ACC112 (cell line): ENCODE measurements at regions not wholly inside any gene's neighbourhood (a gene's known extent, or its start where the extent isn't known, plus 50 kb on each side); places are given as distances from the start of the nearest gene placed in this dataset.
A peak's percentile ranks its signal among the peaks of the same experiment; 100 is the strongest.

Experiments
- H2AFZ ChIP-seq: fragments of 200-600 bp; sonication (generic); one replicate; pipeline ENCODE4 v1.6.0; 2017; ENCODE audit warnings: antibody characterized with exemption, low read length; ENCODE audit not compliant: unreplicated experiment
- H3K27ac ChIP-seq: fragments of 200-600 bp; sonication (generic); 2 replicates; pipeline ENCODE4 v1.5.1; 2014; ENCODE audit warnings: low read depth, mild to moderate bottlenecking, antibody characterized with exemption, low read length, moderate library complexity
- H3K27me3 ChIP-seq: fragments of 200-600 bp; sonication (generic); 2 replicates; pipeline ENCODE4 v1.6.1; 2014; ENCODE audit warnings: mild to moderate bottlenecking, antibody characterized with exemption, low read length, moderate library complexity, mixed read lengths; ENCODE audit not compliant: insufficient read depth
- H3K36me3 ChIP-seq: fragments of 200-600 bp; sonication (generic); 2 replicates; pipeline ENCODE4 v1.6.1; 2016; ENCODE audit warnings: mild to moderate bottlenecking, antibody characterized with exemption, low read length, moderate library complexity, mixed read lengths; ENCODE audit not compliant: insufficient read depth
- H3K4me1 ChIP-seq: fragments of 200-600 bp; sonication (generic); one replicate; pipeline ENCODE4 v1.6.1; 2016; ENCODE audit warnings: low read length, mixed read lengths; ENCODE audit not compliant: insufficient read depth, unreplicated experiment, control insufficient read depth
- H3K4me3 ChIP-seq: fragments of 200-600 bp; sonication (generic); 2 replicates; pipeline ENCODE4 v1.5.1; 2014; ENCODE audit warnings: mild to moderate bottlenecking, low read depth, low read length
- H3K79me2 ChIP-seq: fragments of 200-600 bp; sonication (generic); one replicate; pipeline ENCODE4 v1.6.0; 2016; ENCODE audit warnings: low read length; ENCODE audit not compliant: control insufficient read depth, unreplicated experiment, insufficient read depth

DNA sequence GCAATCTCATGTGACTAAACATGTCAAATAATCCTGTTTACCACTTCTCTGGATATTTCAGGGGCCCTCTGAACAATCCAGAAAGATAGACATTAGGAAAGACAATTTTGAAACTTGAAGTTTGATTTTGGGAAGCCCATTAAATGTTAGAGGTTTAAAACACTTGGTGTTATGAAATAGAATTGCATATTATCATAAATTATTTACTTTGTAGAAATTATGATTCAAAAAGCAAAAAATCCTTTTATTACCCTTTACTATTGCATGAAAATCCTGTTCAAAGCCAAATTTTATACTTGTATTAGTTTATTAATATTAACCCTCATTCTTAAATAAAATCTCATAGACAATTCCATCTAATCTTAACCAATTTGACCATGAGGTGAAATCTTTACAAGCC, 1091.5 kb upstream of the ALCAM start:
- Histone ChIP-seq H2AFZ (no peak overlapping the region), H3K4me3 (no peak overlapping the region), H3K79me2 (no peaks in the 10 kb centered on the region), H3K27me3 (no peaks in the 10 kb centered on the region), H3K4me1 (no peaks in the 10 kb centered on the region), H3K27ac (no peak overlapping the region), H3K36me3 (0 out of 2 replicates have a peak, but pooled peaks cover 2% of the 10 kb centered on the region)

DNA sequence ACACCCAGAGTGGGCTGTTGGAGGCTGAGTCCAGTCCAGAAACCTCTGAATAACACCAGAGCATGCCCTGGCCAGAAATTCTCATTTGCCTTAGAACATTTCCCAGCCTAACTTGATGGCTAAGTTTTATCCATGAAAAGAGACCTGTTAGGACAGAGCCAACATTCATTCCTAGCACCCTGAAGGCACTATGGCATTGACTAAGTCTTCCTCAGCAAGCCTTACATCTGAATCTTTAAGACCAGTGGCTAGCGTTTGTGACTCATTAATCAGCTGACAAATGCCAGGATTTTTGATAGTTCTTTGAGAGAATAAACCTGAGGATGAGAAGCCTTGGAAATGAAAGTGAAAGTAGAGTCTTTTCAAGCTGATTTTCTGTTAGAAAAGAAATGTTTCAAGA, 1087.1 kb upstream of the ALCAM start:
- H3K4me3 ChIP-seq: peak overlapping the region; percentile 68
- peak overlapping the region; percentile 94 for H2AFZ ChIP-seq
- no peaks in the 10 kb centered on the region for H3K27me3 ChIP-seq
- no peaks in the 10 kb centered on the region for H3K79me2 ChIP-seq
- H3K27ac ChIP-seq: peak overlapping the region; percentile 59
- no peaks in the 10 kb centered on the region for H3K4me1 ChIP-seq
- 0 out of 2 replicates have a peak, but pooled peaks cover 2% of the 10 kb centered on the region for H3K36me3 ChIP-seq

DNA sequence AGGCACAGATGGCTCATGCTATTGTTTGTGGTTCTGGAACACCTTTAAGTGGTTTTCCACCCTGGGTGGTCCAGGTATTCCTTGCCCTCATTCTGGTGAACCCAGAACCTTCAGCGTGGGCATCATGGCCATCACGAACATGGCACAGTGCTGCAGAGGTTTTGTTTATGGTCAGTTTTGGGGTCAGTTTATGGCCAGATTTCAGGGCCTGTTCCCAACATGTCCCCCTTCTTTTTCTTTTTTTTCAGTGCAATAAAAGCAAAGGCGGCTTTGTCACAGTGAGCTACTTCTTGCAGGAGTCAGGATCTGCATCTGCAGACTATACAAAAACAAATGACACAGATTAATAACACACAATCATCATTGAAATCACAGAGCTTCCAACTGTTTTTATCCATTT, 1085.0 kb upstream of the ALCAM start:
- H3K27me3 ChIP-seq: no peaks in the 10 kb centered on the region
- no peaks in the 10 kb centered on the region for H3K36me3 ChIP-seq
- no peaks in the 10 kb centered on the region for H3K79me2 ChIP-seq
- no peaks in the 10 kb centered on the region for H3K4me1 ChIP-seq
- H3K4me3 ChIP-seq: no peak overlapping the region
- no peak overlapping the region for H3K27ac ChIP-seq
- H2AFZ ChIP-seq: no peak overlapping the region

DNA sequence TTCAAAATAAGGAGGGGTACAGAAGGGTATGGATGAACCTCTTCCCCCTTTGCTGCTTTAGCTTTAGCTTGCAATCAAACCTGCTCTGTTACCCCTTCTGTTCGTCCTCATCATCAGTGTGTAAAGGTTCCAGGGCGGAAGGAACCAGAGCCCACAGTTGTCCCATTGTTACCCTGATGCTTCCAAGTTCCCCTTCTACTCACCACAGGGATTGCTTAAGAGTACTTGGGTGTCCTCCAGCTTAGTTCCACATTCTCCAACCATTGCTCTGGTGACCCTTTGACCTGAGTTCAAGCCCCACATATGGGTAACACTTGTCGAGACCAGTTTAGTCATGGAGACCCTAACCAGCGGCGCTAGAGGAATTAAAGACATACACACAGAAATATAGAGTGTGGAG, 1080.1 kb upstream of the ALCAM start:
- H3K27ac ChIP-seq: no peak overlapping the region
- no peaks in the 10 kb centered on the region for H3K27me3 ChIP-seq
- no peaks in the 10 kb centered on the region for H3K36me3 ChIP-seq
- no peak overlapping the region for H3K4me3 ChIP-seq
- no peaks in the 10 kb centered on the region for H3K79me2 ChIP-seq
- peaks cover 7% of the 10 kb centered on the region for H3K4me1 ChIP-seq
- no peak overlapping the region for H2AFZ ChIP-seq

DNA sequence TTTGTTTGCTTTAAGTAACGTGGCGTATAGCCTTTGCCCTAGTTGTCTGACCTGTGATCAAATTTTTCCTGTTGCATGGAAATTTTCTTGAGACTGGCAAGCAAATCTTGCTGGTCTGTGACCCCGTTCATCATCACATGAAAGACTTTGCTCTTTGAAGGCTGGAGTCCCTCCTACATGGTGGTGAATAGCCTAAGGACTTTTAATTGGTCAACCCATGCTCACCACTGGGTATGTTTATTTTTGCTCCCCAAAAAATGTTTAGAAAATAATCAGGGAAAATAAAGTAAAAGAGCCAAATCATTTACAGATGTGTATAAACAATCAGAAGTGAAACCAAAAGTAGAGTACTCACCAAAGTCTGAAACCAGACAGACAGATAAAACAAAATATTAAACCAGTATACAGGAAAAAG, 1075.3 kb upstream of the ALCAM start:
- Histone ChIP-seq H3K36me3 (no peaks in the 10 kb centered on the region), H3K79me2 (no peaks in the 10 kb centered on the region), H2AFZ (peak overlapping the region; percentile 69), H3K4me3 (peak overlapping the region; percentile 77), H3K27ac (peak overlapping the region; percentile 23; the same call in 1 of the 2 replicates), H3K4me1 (peaks cover 7% of the 10 kb centered on the region), H3K27me3 (no peaks in the 10 kb centered on the region)

DNA sequence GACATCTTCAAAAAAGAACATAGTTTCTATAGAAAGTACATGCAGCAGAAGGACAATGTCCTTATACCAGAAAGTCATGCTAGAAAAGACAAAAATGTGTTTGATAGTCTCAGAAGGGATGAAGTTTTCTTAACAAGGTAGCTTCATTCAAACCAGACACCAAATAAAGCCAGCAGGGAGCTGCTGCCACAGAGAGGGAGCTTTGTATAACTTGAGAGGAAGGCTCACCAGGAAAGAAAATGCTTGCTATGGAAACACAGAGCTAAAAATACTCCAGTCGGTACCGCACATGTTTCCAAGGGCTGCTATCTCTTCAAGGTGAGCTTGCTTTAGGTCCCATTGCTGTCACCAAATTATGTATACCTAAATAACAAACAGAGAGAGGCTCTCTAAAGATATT, 1074.8 kb upstream of the ALCAM start:
- H3K4me1 ChIP-seq: peaks cover 7% of the 10 kb centered on the region
- no peaks in the 10 kb centered on the region for H3K36me3 ChIP-seq
- H3K27ac ChIP-seq: peak overlapping the region; percentile 23; the same call in 1 of the 2 replicates
- peak overlapping the region; percentile 77 for H3K4me3 ChIP-seq
- H3K27me3 ChIP-seq: no peaks in the 10 kb centered on the region
- H2AFZ ChIP-seq: peak overlapping the region; percentile 69
- no peaks in the 10 kb centered on the region for H3K79me2 ChIP-seq

DNA sequence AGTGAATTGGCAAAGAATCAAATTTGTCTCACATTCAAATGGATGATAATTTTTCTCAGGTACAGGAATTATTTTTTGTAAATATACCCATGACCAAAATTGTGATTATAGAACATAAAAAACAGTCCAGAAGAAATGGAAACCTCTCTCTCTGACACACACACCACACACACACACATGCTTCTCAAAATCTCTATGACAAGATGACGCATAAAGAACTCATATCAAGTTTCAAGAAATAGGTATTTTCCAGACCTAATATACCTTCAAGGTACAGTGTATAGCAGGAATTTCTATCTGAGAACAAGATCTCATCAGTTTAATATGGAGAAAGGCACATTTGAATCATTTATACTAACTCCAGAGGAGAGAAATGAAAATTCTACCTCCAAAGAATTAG, 1069.1 kb upstream of the ALCAM start:
- Histone ChIP-seq H3K4me1 (no peaks in the 10 kb centered on the region), H3K36me3 (no peaks in the 10 kb centered on the region), H3K79me2 (no peaks in the 10 kb centered on the region), H3K4me3 (no peak overlapping the region), H3K27ac (no peak overlapping the region), H3K27me3 (no peaks in the 10 kb centered on the region), H2AFZ (no peak overlapping the region)

DNA sequence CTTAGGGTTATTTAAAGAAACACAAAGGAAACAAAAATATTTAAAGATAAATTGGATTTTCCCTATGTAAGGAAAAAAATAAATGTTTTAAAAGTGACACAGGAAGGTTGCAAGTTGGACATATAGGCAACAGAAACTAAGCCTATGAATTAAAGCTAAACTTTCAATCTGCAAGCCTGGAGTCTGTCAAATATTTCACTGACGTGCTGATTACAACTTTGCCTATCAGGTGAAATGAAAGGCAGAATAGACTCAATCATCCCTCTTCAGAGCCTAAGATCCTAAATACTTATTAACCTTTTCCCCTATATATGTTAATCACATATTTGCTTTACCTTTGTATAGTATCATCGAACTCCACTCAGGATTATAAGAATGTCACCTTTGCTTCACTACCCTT, 1068.0 kb upstream of the ALCAM start:
- Histone ChIP-seq H3K79me2 (no peaks in the 10 kb centered on the region), H2AFZ (no peak overlapping the region), H3K27me3 (no peaks in the 10 kb centered on the region), H3K27ac (no peak overlapping the region), H3K4me1 (no peaks in the 10 kb centered on the region), H3K4me3 (no peak overlapping the region), H3K36me3 (no peaks in the 10 kb centered on the region)

DNA sequence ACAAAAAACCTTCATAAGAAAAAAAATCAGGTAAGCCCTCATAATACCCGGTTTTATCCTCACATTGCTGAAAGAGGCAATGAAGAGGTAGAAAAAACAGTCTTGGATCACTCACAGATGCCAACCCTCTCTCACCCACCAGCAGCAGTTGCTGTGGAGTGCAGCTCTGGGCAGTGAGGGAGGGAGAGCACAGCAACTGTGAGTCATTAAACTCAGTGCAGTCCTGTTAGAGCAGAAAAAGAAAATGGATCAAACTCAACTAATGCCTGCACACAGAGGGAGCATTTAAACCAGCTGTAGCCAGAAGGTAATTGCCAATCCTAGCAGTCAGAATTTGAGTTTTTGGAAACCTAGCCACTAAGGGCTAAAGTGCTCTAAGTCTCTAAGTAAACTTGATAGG, 1050.6 kb upstream of the ALCAM start:
- H3K4me3 ChIP-seq: no peak overlapping the region
- H3K4me1 ChIP-seq: no peaks in the 10 kb centered on the region
- no peak overlapping the region for H2AFZ ChIP-seq
- H3K27me3 ChIP-seq: no peaks in the 10 kb centered on the region
- H3K79me2 ChIP-seq: no peaks in the 10 kb centered on the region
- no peak overlapping the region for H3K27ac ChIP-seq
- no peaks in the 10 kb centered on the region for H3K36me3 ChIP-seq

DNA sequence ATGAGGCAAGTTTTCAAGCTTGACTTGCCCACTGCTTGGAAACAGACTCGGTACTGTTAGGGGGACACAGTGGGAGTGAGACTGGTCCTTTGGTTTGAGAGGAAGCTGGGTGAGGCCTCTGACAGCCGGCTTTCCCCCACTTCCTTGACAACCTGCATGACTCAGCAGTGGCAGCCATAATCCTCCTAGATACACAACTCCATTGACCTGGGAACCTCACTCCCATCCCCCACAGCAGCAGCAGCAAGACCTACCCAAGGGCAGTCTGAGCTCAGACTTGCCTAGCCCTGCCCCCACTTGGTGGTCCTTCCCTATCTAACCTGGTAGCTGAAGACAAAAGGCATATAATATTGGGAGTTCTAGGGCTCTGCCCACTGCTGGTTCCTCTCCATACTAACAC, 1043.5 kb upstream of the ALCAM start:
- Histone ChIP-seq H2AFZ (no peak overlapping the region), H3K27ac (no peak overlapping the region), H3K79me2 (no peaks in the 10 kb centered on the region), H3K36me3 (no peaks in the 10 kb centered on the region), H3K4me1 (no peaks in the 10 kb centered on the region), H3K4me3 (no peak overlapping the region), H3K27me3 (no peaks in the 10 kb centered on the region)

DNA sequence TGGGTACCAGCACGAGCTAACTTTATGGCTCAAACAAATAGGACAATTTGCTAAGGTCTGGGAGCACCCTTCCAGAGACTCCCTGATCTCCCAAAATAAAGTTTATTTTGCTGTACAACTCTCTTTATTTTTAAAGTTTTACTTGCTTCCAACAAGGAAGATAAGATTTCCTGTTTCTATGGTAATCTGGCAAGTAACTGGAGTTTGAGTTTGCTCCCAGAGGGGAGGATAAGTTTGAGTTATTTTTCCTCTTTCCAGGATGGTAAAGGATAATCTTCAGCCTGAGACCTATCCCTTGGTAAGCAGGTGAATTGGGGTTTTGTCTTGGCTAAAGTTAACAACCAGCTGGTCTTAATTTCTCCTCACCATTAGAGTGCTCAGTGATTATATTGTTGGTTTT, 1019.4 kb upstream of the ALCAM start:
- Histone ChIP-seq H3K27me3 (no peaks in the 10 kb centered on the region), H3K4me3 (no peak overlapping the region), H3K36me3 (no peaks in the 10 kb centered on the region), H3K4me1 (no peaks in the 10 kb centered on the region), H2AFZ (no peak overlapping the region), H3K27ac (no peak overlapping the region), H3K79me2 (no peaks in the 10 kb centered on the region)
